ENCODE measurements at regions not wholly inside any gene's neighbourhood (a gene's known extent, or its start where the extent isn't known, plus 50 kb on each side); places are given as distances from the start of the nearest gene placed in this dataset.

- DNase-seq (ENCODE audit: low read depth), result no peak
- in situ Hi-C loops (cut with HindIII; ENCODE audit: low sequenced_read_pairs), result no loop called here
- no peak overlapping the region for H3K4me3 ChIP-seq (ENCODE audit: low read depth, low read length)
- no peak for TF ChIP-seq CTCF (IDR thresholded peaks at IDR 0.05; ENCODE audit: low read depth, low read length, missing control alignments)
Measured at GRCh38 chr14:28926122-28926521, 159.5 kb downstream of the FOXG1 start.

- TF ChIP-seq CTCF (IDR thresholded peaks at IDR 0.05; ENCODE audit: low read depth, low read length, missing control alignments), result no peak
- H3K4me3 ChIP-seq (ENCODE audit: low read depth, low read length), result no peak overlapping the region
- no peak for DNase-seq (ENCODE audit: low read depth)
- in situ Hi-C loops (cut with HindIII; ENCODE audit: low sequenced_read_pairs), result no loop called here
Measured at GRCh38 chr14:28931999-28932398, 165.4 kb downstream of the FOXG1 start.

- in situ Hi-C loops (cut with HindIII; ENCODE audit: low sequenced_read_pairs), result no loop called here
- no peak for TF ChIP-seq CTCF (IDR thresholded peaks at IDR 0.05; ENCODE audit: low read depth, low read length, missing control alignments)
- no peak overlapping the region for H3K4me3 ChIP-seq (ENCODE audit: low read depth, low read length)
- DNase-seq (ENCODE audit: low read depth), result no peak
Measured at GRCh38 chr14:28936601-28937000, 170.0 kb downstream of the FOXG1 start.

- no peak for DNase-seq (ENCODE audit: low read depth)
- TF ChIP-seq CTCF (IDR thresholded peaks at IDR 0.05; ENCODE audit: low read depth, low read length, missing control alignments), result no peak
- H3K4me3 ChIP-seq (ENCODE audit: low read depth, low read length), result no peak overlapping the region
- in situ Hi-C loops (cut with HindIII; ENCODE audit: low sequenced_read_pairs), result no loop called here
Measured at GRCh38 chr14:28941758-28942157, 175.2 kb downstream of the FOXG1 start.

- no peak for TF ChIP-seq CTCF (IDR thresholded peaks at IDR 0.05; ENCODE audit: low read depth, low read length, missing control alignments)
- DNase-seq (ENCODE audit: low read depth), result no peak
- in situ Hi-C loops (cut with HindIII; ENCODE audit: low sequenced_read_pairs), result no loop called here
- H3K4me3 ChIP-seq (ENCODE audit: low read depth, low read length), result no peak overlapping the region
Measured at GRCh38 chr14:28944605-28945004, 178.0 kb downstream of the FOXG1 start.

GRCh38 chr14:28946267-28946666, 179.7 kb downstream of the FOXG1 start:
- in situ Hi-C loops (cut with HindIII; ENCODE audit: low sequenced_read_pairs), result no loop called here
- TF ChIP-seq CTCF (IDR thresholded peaks at IDR 0.05; ENCODE audit: low read depth, low read length, missing control alignments), result no peak
- H3K4me3 ChIP-seq (ENCODE audit: low read depth, low read length), result no peak overlapping the region

GRCh38 chr14:28949503-28949902, 182.9 kb downstream of the FOXG1 start:
- no peak for DNase-seq (ENCODE audit: low read depth)
- TF ChIP-seq CTCF (IDR thresholded peaks at IDR 0.05; ENCODE audit: low read depth, low read length, missing control alignments), result no peak
- no peak overlapping the region for H3K4me3 ChIP-seq (ENCODE audit: low read depth, low read length)
- in situ Hi-C loops (cut with HindIII; ENCODE audit: low sequenced_read_pairs), result no loop called here

More at GRCh38 chr14:28946267-28946666, 179.7 kb downstream of the FOXG1 start:
- DNase-seq (ENCODE audit: low read depth), result no peak

All from astrocyte of the cerebellum (primary cell).